MM.1S (cell line): ENCODE measurements at regions not wholly inside any gene's neighbourhood (a gene's known extent, or its start where the extent isn't known, plus 50 kb on each side); places are given as distances from the start of the nearest gene placed in this dataset.
A peak's percentile ranks its signal among the peaks of the same experiment; 100 is the strongest.

Experiments
- DNase-seq: peaks from one replicate; pipeline ENCODE4 v3.0.0-alpha.2; 2015
- H2AFZ ChIP-seq: fragments of 300-600 bp; sonication (generic); 2 replicates; pipeline ENCODE4 v1.6.0; 2016; ENCODE audit warnings: antibody characterized with exemption, low read length
- H3F3A ChIP-seq: fragments of 300-600 bp; sonication (generic); 2 replicates; pipeline ENCODE4 v1.6.1; 2016; ENCODE audit warnings: mild to moderate bottlenecking, antibody characterized with exemption, low read length, moderate library complexity, mixed read lengths; ENCODE audit not compliant: insufficient read depth
- H3K27ac ChIP-seq: fragments of 300-600 bp; sonication (generic); 2 replicates; pipeline ENCODE4 v1.5.1; 2016; ENCODE audit warnings: mild to moderate bottlenecking, low read length
- H3K27me3 ChIP-seq: fragments of 300-600 bp; sonication (generic); replicated peaks from 2 replicates; pipeline ENCODE4 v1.6.0; 2016; ENCODE audit warnings: low read length; ENCODE audit not compliant: insufficient read depth
- H3K36me3 ChIP-seq: fragments of 300-600 bp; sonication (generic); replicated peaks from 2 replicates; pipeline ENCODE4 v1.6.1; 2016; ENCODE audit warnings: mild to moderate bottlenecking, low read length, mixed read lengths; ENCODE audit not compliant: insufficient read depth
- H3K4me1 ChIP-seq: fragments of 300-600 bp; sonication (generic); 2 replicates; pipeline ENCODE4 v1.6.1; 2016; ENCODE audit warnings: low read length, mixed read lengths
- H3K4me2 ChIP-seq: fragments of 300-600 bp; sonication (generic); 2 replicates; pipeline ENCODE4 v1.6.0; 2016; ENCODE audit warnings: low read depth, low read length
- H3K4me3 ChIP-seq: fragments of 300-600 bp; sonication (generic); 2 replicates; pipeline ENCODE4 v1.5.1; 2016; ENCODE audit warnings: low read length, mixed read lengths
- H3K79me2 ChIP-seq: fragments of 300-600 bp; sonication (generic); 2 replicates; pipeline ENCODE4 v1.6.1; 2016; ENCODE audit warnings: mixed run types, low read length, mixed read lengths
- H3K9ac ChIP-seq: fragments of 300-600 bp; sonication (generic); 2 replicates; pipeline ENCODE4 v1.6.1; 2016; ENCODE audit warnings: low read length, mixed read lengths
- H3K9me2 ChIP-seq: fragments of 300-600 bp; sonication (generic); replicated peaks from 2 replicates; pipeline ENCODE4 v1.6.1; 2016; ENCODE audit warnings: mild to moderate bottlenecking, low read length, mixed read lengths; ENCODE audit not compliant: insufficient read depth
- H3K9me3 ChIP-seq: fragments of 300-600 bp; sonication (generic); replicated peaks from 2 replicates; pipeline ENCODE4 v1.6.1; 2016; ENCODE audit warnings: mild to moderate bottlenecking, low read length, mixed read lengths; ENCODE audit not compliant: insufficient read depth
- H4K20me1 ChIP-seq: fragments of 300-600 bp; sonication (generic); 2 replicates; pipeline ENCODE4 v1.6.1; 2016; ENCODE audit warnings: mild to moderate bottlenecking, low read length, moderate library complexity, mixed read lengths; ENCODE audit not compliant: insufficient read depth
- CTCF ChIP-seq: fragments of 300-600 bp; sonication (generic); IDR thresholded peaks from 2 replicates; pipeline ENCODE4 v1.5.1; 2016; ENCODE audit warnings: antibody characterized with exemption, low read length, mixed read lengths
- EZH2 ChIP-seq: fragments of 300-600 bp; sonication (generic); optimal IDR thresholded peaks from 2 replicates; pipeline ENCODE3; 2017; ENCODE audit warnings: low read depth, mild to moderate bottlenecking, antibody characterized with exemption, low read length, mixed read lengths
- EZH2phosphoT487 ChIP-seq: fragments of 300-600 bp; sonication (generic); IDR thresholded peaks from 2 replicates; pipeline ENCODE4 v1.6.1; 2018; ENCODE audit warnings: antibody characterized with exemption, low read length

DNA sequence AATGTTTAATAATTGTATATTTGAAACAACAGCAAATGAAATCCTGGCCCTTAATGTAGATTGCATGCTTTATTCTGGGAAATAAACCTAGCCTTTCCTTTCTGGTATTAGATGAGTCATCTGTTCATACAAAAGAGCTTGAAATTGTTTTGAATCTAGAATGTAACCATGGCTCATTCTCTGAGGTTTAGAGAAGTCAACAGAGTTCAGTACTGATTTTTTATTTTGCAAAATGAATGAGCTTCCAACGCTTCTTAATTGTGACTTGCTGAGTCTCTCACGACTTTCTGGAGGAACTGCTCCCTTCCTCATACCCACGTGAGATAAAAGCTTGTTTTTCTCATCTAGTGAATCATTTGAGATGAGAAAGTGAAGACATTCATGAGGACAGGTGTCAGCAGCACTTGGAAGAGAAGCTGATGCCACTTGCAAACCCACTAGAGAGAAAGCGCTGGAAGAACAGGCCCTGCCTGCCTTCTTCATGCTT is 509.6 kb downstream of the VRK1 start:
- Histone ChIP-seq H3K27me3 (no peaks in the 10 kb centered on the region), H3K79me2 (no peaks in the 10 kb centered on the region), H4K20me1 (no peaks in the 10 kb centered on the region), H3K36me3 (no peaks in the 10 kb centered on the region), H3K9me3 (no peaks in the 10 kb centered on the region), H3K4me3 (no peak overlapping the region), H3K4me1 (peaks cover 4% of the 10 kb centered on the region; the same call in 1 of the 2 replicates), H2AFZ (no peak overlapping the region), H3F3A (no peaks in the 10 kb centered on the region), H3K9me2 (no peaks in the 10 kb centered on the region), H3K4me2 (no peak overlapping the region), H3K27ac (peak overlapping the region; percentile 70; the same call in 1 of the 2 replicates), H3K9ac (no peak overlapping the region)
- peak; percentile 11 for DNase-seq
- TF ChIP-seq EZH2: no peak
- TF ChIP-seq CTCF: no peak
- no peak for TF ChIP-seq EZH2phosphoT487

DNA sequence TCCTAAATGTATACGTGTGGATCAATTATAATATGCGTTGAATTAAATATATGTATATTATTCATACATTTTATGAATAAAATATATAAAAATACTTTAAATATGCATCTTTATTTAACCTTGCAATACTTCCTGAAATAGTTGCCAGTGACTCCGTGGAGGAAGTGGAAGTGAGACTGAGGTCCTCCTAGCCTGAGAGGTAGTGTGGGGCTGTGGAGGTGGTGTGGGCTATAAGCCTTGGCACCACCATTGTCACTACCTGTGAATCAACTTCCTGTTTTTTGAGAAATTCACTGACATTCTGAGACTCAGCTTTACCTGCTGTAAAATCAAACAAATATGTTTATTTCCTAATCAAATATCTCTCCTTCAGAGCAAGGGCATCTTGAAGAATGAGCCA is 514.2 kb downstream of the VRK1 start:
- H3K4me2 ChIP-seq: no peak overlapping the region

DNA sequence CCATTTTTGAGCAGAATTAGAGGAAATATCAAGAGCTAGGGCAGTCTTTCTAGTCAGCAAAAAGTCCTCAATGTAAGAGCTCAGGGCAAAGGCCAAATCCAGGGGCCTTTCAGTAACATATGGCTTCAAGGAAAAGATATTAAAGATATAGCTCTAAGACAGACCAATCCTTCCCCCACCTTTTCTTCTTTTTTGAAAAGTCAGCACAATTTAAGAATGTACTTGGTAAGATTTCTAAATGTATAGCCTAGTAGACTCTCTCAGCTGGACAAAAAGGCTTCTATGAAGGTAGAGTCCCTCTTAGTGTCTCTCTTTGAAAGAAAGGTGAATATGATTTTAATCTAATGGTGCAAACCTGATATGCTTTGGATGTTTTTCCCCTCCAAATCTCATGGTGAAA is 515.7 kb downstream of the VRK1 start:
- no peaks in the 10 kb centered on the region for H3K27me3 ChIP-seq
- H3K9me2 ChIP-seq: no peaks in the 10 kb centered on the region
- H3K4me3 ChIP-seq: no peak overlapping the region
- no peaks in the 10 kb centered on the region for H3K4me1 ChIP-seq
- H2AFZ ChIP-seq: no peak overlapping the region
- no peaks in the 10 kb centered on the region for H3K79me2 ChIP-seq
- H4K20me1 ChIP-seq: no peaks in the 10 kb centered on the region
- no peak for DNase-seq
- no peak overlapping the region for H3K27ac ChIP-seq
- no peaks in the 10 kb centered on the region for H3K36me3 ChIP-seq
- H3K4me2 ChIP-seq: no peak overlapping the region
- TF ChIP-seq EZH2phosphoT487: no peak
- no peak for TF ChIP-seq EZH2
- no peak for TF ChIP-seq CTCF
- H3K9me3 ChIP-seq: no peaks in the 10 kb centered on the region
- no peaks in the 10 kb centered on the region for H3F3A ChIP-seq
- H3K9ac ChIP-seq: no peak overlapping the region

More for the DNA sequence above, 514.2 kb downstream of the VRK1 start:
- no peak overlapping the region for H3K9ac ChIP-seq
- no peak overlapping the region for H3K4me3 ChIP-seq
- H4K20me1 ChIP-seq: no peaks in the 10 kb centered on the region
- no peaks in the 10 kb centered on the region for H3K9me3 ChIP-seq
- no peak overlapping the region for H2AFZ ChIP-seq
- H3K9me2 ChIP-seq: no peaks in the 10 kb centered on the region
- DNase-seq: no peak
- no peaks in the 10 kb centered on the region for H3F3A ChIP-seq
- no peaks in the 10 kb centered on the region for H3K79me2 ChIP-seq
- no peaks in the 10 kb centered on the region for H3K36me3 ChIP-seq
- H3K4me1 ChIP-seq: peaks cover 4% of the 10 kb centered on the region; the same call in 1 of the 2 replicates
- H3K27me3 ChIP-seq: no peaks in the 10 kb centered on the region
- no peak overlapping the region for H3K27ac ChIP-seq
- TF ChIP-seq EZH2phosphoT487 (no peak), EZH2 (no peak), CTCF (no peak)
